K562 (cell line): ENCODE measurements at regions not wholly inside any gene's neighbourhood (a gene's known extent, or its start where the extent isn't known, plus 50 kb on each side); places are given as distances from the start of the nearest gene placed in this dataset.

Experiments
- ATAC-seq: fragments of 200-7000 bp; cut with Tn5 transposase; 3 replicates; pipeline ENCODE4 v1.9.1; 2020; ENCODE audit warnings: moderate library complexity
- BruUV-seq: library from RNA; stranded (reverse); fragments of 400-500 nt; replicated peaks from 2 replicates; lab custom pipeline; 2021; lab: Mats Ljungman, UMichigan
- CTCF ChIA-PET: fragments of 300-600 bp; formaldehyde crosslinking; extraction: SDS; loops from one replicate; lab custom pipeline; 2021; ENCODE audit warnings: low intra/inter-chr PET ratio; lab: Yijun Ruan, JAX
- POLR2A ChIA-PET: fragments of 300-600, 350-650 bp; sonication (Branson Sonifier 250); formaldehyde crosslinking; extraction: SDS; loops from one replicate; lab custom pipeline; 2021; ENCODE audit warnings: antibody characterized with exemption, inconsistent platforms; lab: Yijun Ruan, JAX
- DNase-seq, 4 experiments: peaks; one replicate each; pipeline versions ENCODE4 v3.0.0 to v3.0.0-alpha.2; 2011 to 2018; ENCODE audit warnings: low spot score in 3 of 4, mixed read lengths in 3 of 4; ENCODE audit errors: extremely low read depth in 1 of 4
- FAIRE-seq: peaks from 2 replicates; lab custom pipeline; 2011; peaks lifted over from hg19 to GRCh38; lab: Jason Lieb, UNC
- H2AFZ ChIP-seq: 2 replicates; pipeline ENCODE4 v1.6.0; 2011; ENCODE audit warnings: low read depth, low read length, control low read depth, inconsistent platforms
- H3K27ac ChIP-seq: fragments of 200-600 bp; 3 replicates; pipeline ENCODE4 v1.8.0; 2011; ENCODE audit warnings: low read depth, mild to moderate bottlenecking, control low read depth, inconsistent platforms, low read length, moderate library complexity, mixed read lengths; ENCODE audit errors: extremely low read depth
- H3K27me3 ChIP-seq, 2 experiments: fragments of 300-600 bp in 1 of 2; 2 replicates in 1 of 2; 3 replicates in 1 of 2; pipeline versions ENCODE4 v1.6.0 to v1.8.0; 2011; ENCODE audit warnings: inconsistent platforms in 2 of 2, low read length in 2 of 2, mild to moderate bottlenecking in 1 of 2, mixed read lengths in 1 of 2, moderate library complexity in 1 of 2; ENCODE audit not compliant: control insufficient read depth in 2 of 2, insufficient read depth in 2 of 2
- H3K36me3 ChIP-seq: fragments of 300-600 bp; 3 replicates; pipeline ENCODE4 v1.8.0; 2011; ENCODE audit warnings: mild to moderate bottlenecking, low read length, inconsistent platforms; ENCODE audit not compliant: control insufficient read depth, insufficient read depth
- H3K4me1 ChIP-seq, 2 experiments: fragments of 200-600 bp in 1 of 2; replicated peaks in 1 of 2; 2 replicates in 1 of 2; 3 replicates in 1 of 2; pipeline versions ENCODE4 v1.5.1 to v1.8.0; 2011; ENCODE audit warnings: inconsistent platforms in 2 of 2, low read length in 2 of 2, mild to moderate bottlenecking in 1 of 2, mixed read lengths in 1 of 2, moderate library complexity in 1 of 2; ENCODE audit not compliant: control insufficient read depth in 2 of 2, insufficient read depth in 2 of 2
- H3K4me2 ChIP-seq: 2 replicates; pipeline ENCODE4 v1.6.1; 2011; ENCODE audit warnings: low read length, control low read depth, inconsistent platforms, mixed read lengths; ENCODE audit not compliant: insufficient read depth
- H3K4me3 ChIP-seq: fragments of 200-600 bp; sonication (generic), shearing (Covaris generic); 2 replicates; pipeline ENCODE4 v1.5.1; 2016; ENCODE audit warnings: control low read depth, inconsistent platforms
- H3K79me2 ChIP-seq: fragments of 200-600 bp; 3 replicates; pipeline ENCODE4 v1.8.0; 2011; ENCODE audit warnings: low read length, inconsistent platforms; ENCODE audit not compliant: control insufficient read depth, insufficient read depth
- H3K9ac ChIP-seq, 2 experiments: 2 replicates each; pipeline versions ENCODE4 v1.6.0 to v1.6.1; 2011; ENCODE audit warnings: low read depth in 2 of 2, low read length in 2 of 2, control low read depth in 1 of 2, inconsistent platforms in 1 of 2, mild to moderate bottlenecking in 1 of 2, mixed read lengths in 1 of 2; ENCODE audit not compliant: insufficient read depth in 1 of 2
- H3K9me1 ChIP-seq: one replicate; pipeline ENCODE4 v1.6.0; 2011; ENCODE audit warnings: inconsistent platforms, mild to moderate bottlenecking, low read length, moderate library complexity; ENCODE audit not compliant: control insufficient read depth, insufficient read depth
- H3K9me3 ChIP-seq: replicated peaks from 2 replicates; pipeline ENCODE4 v1.5.1; 2011; ENCODE audit warnings: low read depth, low read length, inconsistent platforms; ENCODE audit not compliant: control insufficient read depth, insufficient read depth
- H4K20me1 ChIP-seq: replicated peaks from 2 replicates; pipeline ENCODE4 v1.6.1; 2011; ENCODE audit warnings: low read length, inconsistent platforms, mixed read lengths; ENCODE audit not compliant: control insufficient read depth, insufficient read depth
- BRD9 ChIP-seq: fragments of 450-650 bp; IDR thresholded peaks from 2 replicates; pipeline ENCODE4 v1.6.1; 2018; ENCODE audit warnings: low read depth; ENCODE audit not compliant: partially characterized antibody
- DPF2 ChIP-seq: fragments of 450-650 bp; IDR thresholded peaks from 2 replicates; pipeline ENCODE4 v1.6.1; 2016
- HDAC2 ChIP-seq: fragments of 450-650 bp; IDR thresholded peaks from 2 replicates; pipeline ENCODE4 v1.6.1; 2016; ENCODE audit warnings: mild to moderate bottlenecking
- HOXB6 ChIP-seq: fragments of 250-450 bp; sonication (Bioruptor Pico); IDR thresholded peaks from 2 replicates; pipeline ENCODE4 v1.5.1; 2022; ENCODE audit warnings: mild to moderate bottlenecking, borderline replicate concordance
- NCOA1 ChIP-seq: fragments of 450-650 bp; IDR thresholded peaks from 2 replicates; pipeline ENCODE4 v1.6.1; 2016; ENCODE audit warnings: low read depth
- NR4A1 ChIP-seq, 2 experiments: fragments of 250-450 bp in 1 of 2; fragments of 450-650 bp in 1 of 2; sonication (Bioruptor Pico) in 1 of 2; IDR thresholded peaks; 2 replicates each; pipeline versions ENCODE4 v1.4.0 to v1.6.1; 2016 to 2020; ENCODE audit warnings: mild to moderate bottlenecking in 2 of 2, missing compliant biosample characterization in 1 of 2, missing genetic modification characterization in 1 of 2, moderate library complexity in 1 of 2
- PCBP2 ChIP-seq: fragments of 200-400 bp; formaldehyde crosslinking; IDR thresholded peaks from 2 replicates; pipeline ENCODE4 v1.6.1; 2018; ENCODE audit warnings: low read length, low read depth, mild to moderate bottlenecking, moderate library complexity; ENCODE audit not compliant: poor library complexity, severe bottlenecking
- PHB2 ChIP-seq: fragments of 450-650 bp; IDR thresholded peaks from 2 replicates; pipeline ENCODE4 v1.6.1; 2017; ENCODE audit warnings: low read depth
- PML ChIP-seq: IDR thresholded peaks from 2 replicates; pipeline ENCODE4 v1.6.1; 2012; ENCODE audit warnings: low read length, inconsistent platforms
- POLR3A ChIP-seq: IDR thresholded peaks from 2 replicates; pipeline ENCODE4 v1.6.1; 2011; ENCODE audit warnings: borderline replicate concordance, mild to moderate bottlenecking, moderate library complexity; ENCODE audit not compliant: insufficient read length, insufficient read depth; ENCODE audit errors: extremely low read depth
- PTTG1 ChIP-seq: fragments of 450-650 bp; IDR thresholded peaks from 2 replicates; pipeline ENCODE4 v1.6.1; 2016; ENCODE audit warnings: low read depth, mild to moderate bottlenecking, missing genetic modification characterization, missing compliant biosample characterization
- SETDB1 ChIP-seq: IDR thresholded peaks from one replicate; pipeline ENCODE4 v1.6.1; 2012; ENCODE audit warnings: low read length, control low read depth, inconsistent platforms
- TEAD1 ChIP-seq, 2 experiments: fragments of 450-650 bp in 1 of 2; sonication (generic) in 1 of 2; formaldehyde crosslinking; IDR thresholded peaks; 2 replicates each; pipeline versions ENCODE4 v1.4.0 to v1.8.0; 2020 to 2022; ENCODE audit warnings: mild to moderate bottlenecking in 2 of 2, missing genetic modification reagents in 1 of 2
- ZNF212 ChIP-seq: fragments of 450-650 bp; formaldehyde crosslinking; IDR thresholded peaks from 2 replicates; pipeline ENCODE4 v1.4.0; 2020; ENCODE audit warnings: mild to moderate bottlenecking
- ZNF316 ChIP-seq: fragments of 450-650 bp; IDR thresholded peaks from 2 replicates; pipeline ENCODE4 v1.6.1; 2016
- ZNF79 ChIP-seq: fragments of 250-450 bp; sonication (Bioruptor Pico); IDR thresholded peaks from 2 replicates; pipeline ENCODE4 v1.4.0; 2020; ENCODE audit warnings: low read depth, mild to moderate bottlenecking, moderate library complexity
- WGBS: fragments of 100-300 bp; shearing (Covaris generic); methylation state at CpG from one replicate; pipeline ENCODE4 v1.1.6; 2016; ENCODE audit warnings: low coverage, mixed read lengths; ENCODE audit not compliant: insufficient coverage; ENCODE audit errors: missing lambda C conversion rate; 5-methylcytosine and 5-hydroxymethylcytosine counted together
- in situ Hi-C: fragments of 300-500 bp; cut with MboI; formaldehyde crosslinking; loops from 4 replicates; pipeline ENCODE4 v1.15.0; 2018; ENCODE audit warnings: inconsistent platforms, mixed read lengths
- intact Hi-C: fragments of 100-400 bp; cut with micrococcal nuclease; formaldehyde crosslinking; loops from 2 replicates; pipeline ENCODE4 v1.14.2; 2022
- TF ChIP-seq, protein P1 (sequence below): fragments of 450-650 bp; IDR thresholded peaks from one replicate; pipeline ENCODE4 v1.6.1; 2018; ENCODE audit warnings: mild to moderate bottlenecking, moderate library complexity; ENCODE audit not compliant: partially characterized antibody
- TF ChIP-seq, protein P2 (sequence below), 3 experiments: IDR thresholded peaks in 2 of 3; conservative IDR thresholded peaks in 1 of 3; 2 replicates each; pipeline ENCODE4 v1.5.1; 2011 to 2012; ENCODE audit warnings: low read length in 3 of 3, mild to moderate bottlenecking in 3 of 3, control low read depth in 2 of 3, improper control_type of control experiment in 1 of 3, inconsistent platforms in 1 of 3, low read depth in 1 of 3, mixed read lengths in 1 of 3, moderate library complexity in 1 of 3; ENCODE audit not compliant: insufficient read depth in 2 of 3
- TF ChIP-seq, protein P3 (sequence below): sonication (generic); formaldehyde crosslinking; IDR thresholded peaks from 2 replicates; pipeline ENCODE4 v1.8.1; 2023; ENCODE audit warnings: mild to moderate bottlenecking, missing genetic modification reagents

DNA sequence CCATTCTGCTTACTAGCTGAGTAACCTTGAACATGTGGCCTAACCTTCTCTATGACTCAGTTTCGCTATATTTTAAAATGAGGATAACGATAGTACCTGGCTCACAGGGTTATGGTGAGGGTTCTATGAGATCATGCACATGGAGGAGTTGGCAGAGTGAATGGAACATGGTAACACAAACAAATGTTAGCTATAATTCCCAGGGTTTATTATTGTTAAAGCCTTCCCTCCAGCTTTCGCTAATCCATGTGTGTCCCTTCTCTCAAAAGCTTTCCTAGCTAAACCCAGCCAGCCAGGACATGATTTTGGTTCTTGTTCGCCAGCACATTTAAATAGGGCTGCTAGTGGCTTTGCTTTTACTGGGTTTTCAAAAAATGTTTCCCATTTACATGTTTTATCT, 361.0 kb upstream of the NFE2L3 start:
- FAIRE-seq (no peak), ATAC-seq (no peak), DNase-seq (no peak)
- TF ChIP-seq HOXB6 = no peak
- no peak for TF ChIP-seq ZNF316
- TF ChIP-seq ZNF79 (CRISPR knock-in tag) = no peak
- no peak for TF ChIP-seq SETDB1
- no peak for TF ChIP-seq NCOA1
- TF ChIP-seq PTTG1 (tag) = no peak
- TF ChIP-seq HDAC2 = no peak
- TF ChIP-seq DPF2 = no peak
- TF ChIP-seq TEAD1 (CRISPR knock-in tag; IDR thresholded peaks at IDR 0.05) = no peak
- TF ChIP-seq, protein P1, sequence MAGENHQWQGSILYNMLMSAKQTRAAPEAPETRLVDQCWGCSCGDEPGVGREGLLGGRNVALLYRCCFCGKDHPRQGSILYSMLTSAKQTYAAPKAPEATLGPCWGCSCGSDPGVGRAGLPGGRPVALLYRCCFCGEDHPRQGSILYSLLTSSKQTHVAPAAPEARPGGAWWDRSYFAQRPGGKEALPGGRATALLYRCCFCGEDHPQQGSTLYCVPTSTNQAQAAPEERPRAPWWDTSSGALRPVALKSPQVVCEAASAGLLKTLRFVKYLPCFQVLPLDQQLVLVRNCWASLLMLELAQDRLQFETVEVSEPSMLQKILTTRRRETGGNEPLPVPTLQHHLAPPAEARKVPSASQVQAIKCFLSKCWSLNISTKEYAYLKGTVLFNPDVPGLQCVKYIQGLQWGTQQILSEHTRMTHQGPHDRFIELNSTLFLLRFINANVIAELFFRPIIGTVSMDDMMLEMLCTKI = no peak
- TF ChIP-seq NR4A1 (CRISPR knock-in tag; IDR thresholded peaks at IDR 0.05) = no peak
- no peak for TF ChIP-seq NR4A1 (tag; IDR thresholded peaks at IDR 0.05)
- TF ChIP-seq POLR3A = no peak
- TF ChIP-seq, protein P2, sequence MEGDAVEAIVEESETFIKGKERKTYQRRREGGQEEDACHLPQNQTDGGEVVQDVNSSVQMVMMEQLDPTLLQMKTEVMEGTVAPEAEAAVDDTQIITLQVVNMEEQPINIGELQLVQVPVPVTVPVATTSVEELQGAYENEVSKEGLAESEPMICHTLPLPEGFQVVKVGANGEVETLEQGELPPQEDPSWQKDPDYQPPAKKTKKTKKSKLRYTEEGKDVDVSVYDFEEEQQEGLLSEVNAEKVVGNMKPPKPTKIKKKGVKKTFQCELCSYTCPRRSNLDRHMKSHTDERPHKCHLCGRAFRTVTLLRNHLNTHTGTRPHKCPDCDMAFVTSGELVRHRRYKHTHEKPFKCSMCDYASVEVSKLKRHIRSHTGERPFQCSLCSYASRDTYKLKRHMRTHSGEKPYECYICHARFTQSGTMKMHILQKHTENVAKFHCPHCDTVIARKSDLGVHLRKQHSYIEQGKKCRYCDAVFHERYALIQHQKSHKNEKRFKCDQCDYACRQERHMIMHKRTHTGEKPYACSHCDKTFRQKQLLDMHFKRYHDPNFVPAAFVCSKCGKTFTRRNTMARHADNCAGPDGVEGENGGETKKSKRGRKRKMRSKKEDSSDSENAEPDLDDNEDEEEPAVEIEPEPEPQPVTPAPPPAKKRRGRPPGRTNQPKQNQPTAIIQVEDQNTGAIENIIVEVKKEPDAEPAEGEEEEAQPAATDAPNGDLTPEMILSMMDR (IDR thresholded peaks at IDR 0.05 in 2 of 3, conservative IDR thresholded peaks at IDR 0.05 in 1 of 3; ENCODE audit: insufficient read depth in 2 of 3, low read depth in 1 of 3, low read length in 3 of 3) = no peak
- TF ChIP-seq ZNF212 = no peak
- TF ChIP-seq PHB2 = no peak
- TF ChIP-seq BRD9 = no peak
- TF ChIP-seq PCBP2 = no peak
- TF ChIP-seq PML = no peak
- TF ChIP-seq, protein P3, sequence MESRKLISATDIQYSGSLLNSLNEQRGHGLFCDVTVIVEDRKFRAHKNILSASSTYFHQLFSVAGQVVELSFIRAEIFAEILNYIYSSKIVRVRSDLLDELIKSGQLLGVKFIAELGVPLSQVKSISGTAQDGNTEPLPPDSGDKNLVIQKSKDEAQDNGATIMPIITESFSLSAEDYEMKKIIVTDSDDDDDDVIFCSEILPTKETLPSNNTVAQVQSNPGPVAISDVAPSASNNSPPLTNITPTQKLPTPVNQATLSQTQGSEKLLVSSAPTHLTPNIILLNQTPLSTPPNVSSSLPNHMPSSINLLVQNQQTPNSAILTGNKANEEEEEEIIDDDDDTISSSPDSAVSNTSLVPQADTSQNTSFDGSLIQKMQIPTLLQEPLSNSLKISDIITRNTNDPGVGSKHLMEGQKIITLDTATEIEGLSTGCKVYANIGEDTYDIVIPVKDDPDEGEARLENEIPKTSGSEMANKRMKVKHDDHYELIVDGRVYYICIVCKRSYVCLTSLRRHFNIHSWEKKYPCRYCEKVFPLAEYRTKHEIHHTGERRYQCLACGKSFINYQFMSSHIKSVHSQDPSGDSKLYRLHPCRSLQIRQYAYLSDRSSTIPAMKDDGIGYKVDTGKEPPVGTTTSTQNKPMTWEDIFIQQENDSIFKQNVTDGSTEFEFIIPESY (CRISPR knock-in tag) = no peak
- Histone ChIP-seq H3K27ac (no peak overlapping the region), H3K79me2 (no peaks in the 10 kb centered on the region), H3K9ac (no peak overlapping the region), H4K20me1 (no peaks in the 10 kb centered on the region), H3K36me3 (no peaks in the 10 kb centered on the region), H3K4me3 (no peak overlapping the region), H3K4me1 (no peaks in the 10 kb centered on the region), H3K4me2 (no peak overlapping the region), H3K9me3 (no peaks in the 10 kb centered on the region), H3K9me1 (no peaks in the 10 kb centered on the region), H2AFZ (no peak overlapping the region), H3K27me3 (peaks cover 3 to 21% of the 10 kb centered on the region in 2 experiments; a peak in 3 of 5 replicates)
- CTCF ChIA-PET = no interaction called here
- intact Hi-C loops = no loop called here
- BruUV-seq = no TSS peak
- POLR2A ChIA-PET = interaction anchor here (1.0 kb wide), 1 partner anchor 13 kb away, joined by 3 read pairs; no protein-coding TSS in a partner anchor
- 0% methylated on average over 4 of the region's 4 CpGs for WGBS
- in situ Hi-C loops = no loop called here
